Progenitor cell of endocrine pancreas (in vitro differentiated cells): ENCODE measurements at regions not wholly inside any gene's neighbourhood (a gene's known extent, or its start where the extent isn't known, plus 50 kb on each side); places are given as distances from the start of the nearest gene placed in this dataset.

Experiments
- DNase-seq: peaks from one replicate; pipeline ENCODE4 v3.0.0; 2021; ENCODE audit warnings: low spot score; ENCODE audit not compliant: unreplicated experiment
- H3K27ac Mint-ChIP-seq: 2 replicates; pipeline ENCODE4 v1.8.0; 2021; ENCODE audit warnings: mild to moderate bottlenecking, moderate library complexity, mixed read lengths
- H3K27me3 Mint-ChIP-seq: 2 replicates; pipeline ENCODE4 v1.8.0; 2021; ENCODE audit warnings: mixed read lengths
- H3K36me3 Mint-ChIP-seq: 2 replicates; pipeline ENCODE4 v1.8.0; 2022; ENCODE audit warnings: mixed read lengths; ENCODE audit not compliant: insufficient read depth
- H3K4me1 Mint-ChIP-seq: 2 replicates; pipeline ENCODE4 v1.8.0; 2021; ENCODE audit warnings: low read depth, mixed read lengths
- H3K4me3 Mint-ChIP-seq: 2 replicates; pipeline ENCODE4 v1.8.0; 2021; ENCODE audit warnings: low read depth, mild to moderate bottlenecking, moderate library complexity, mixed read lengths
- H3K9me3 Mint-ChIP-seq: 2 replicates; pipeline ENCODE4 v1.8.0; 2021; ENCODE audit warnings: low read depth, mixed read lengths
- TF ChIP-seq, protein P1 (sequence below): fragments of 200-600 bp; sonication (generic); IDR thresholded peaks from one replicate; pipeline ENCODE4 v1.5.0; 2021; ENCODE audit warnings: antibody characterized with exemption, mild to moderate bottlenecking; ENCODE audit not compliant: unreplicated experiment

DNA sequence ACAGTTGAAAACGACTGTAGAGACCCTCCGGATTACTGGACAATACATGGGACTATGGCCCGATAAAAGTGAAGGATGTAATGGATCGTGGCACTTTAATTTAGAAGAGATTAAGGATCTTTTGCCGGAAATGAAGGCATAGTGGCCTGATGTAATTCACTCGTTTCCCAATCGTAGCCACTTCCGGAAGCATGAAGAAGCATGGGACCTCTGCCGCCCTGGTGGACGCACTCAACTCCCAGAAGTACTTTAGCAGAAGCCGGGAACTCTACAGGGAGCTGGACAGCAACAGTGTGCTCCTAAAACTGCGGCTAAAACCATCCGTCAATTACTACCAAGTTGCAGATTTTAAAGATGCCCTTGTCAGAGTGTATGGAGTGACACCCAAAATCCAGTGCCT lies 59.6 kb upstream of the NUPR2 start:
- no peak for DNase-seq
- Mint-ChIP-seq H3K4me3 (no peak overlapping the region), H3K4me1 (no peaks in the 10 kb centered on the region), H3K36me3 (peaks cover 6% of the 10 kb centered on the region), H3K27me3 (no peaks in the 10 kb centered on the region), H3K27ac (no peak overlapping the region), H3K9me3 (peaks cover 54% of the 10 kb centered on the region)
- TF ChIP-seq, protein P1, sequence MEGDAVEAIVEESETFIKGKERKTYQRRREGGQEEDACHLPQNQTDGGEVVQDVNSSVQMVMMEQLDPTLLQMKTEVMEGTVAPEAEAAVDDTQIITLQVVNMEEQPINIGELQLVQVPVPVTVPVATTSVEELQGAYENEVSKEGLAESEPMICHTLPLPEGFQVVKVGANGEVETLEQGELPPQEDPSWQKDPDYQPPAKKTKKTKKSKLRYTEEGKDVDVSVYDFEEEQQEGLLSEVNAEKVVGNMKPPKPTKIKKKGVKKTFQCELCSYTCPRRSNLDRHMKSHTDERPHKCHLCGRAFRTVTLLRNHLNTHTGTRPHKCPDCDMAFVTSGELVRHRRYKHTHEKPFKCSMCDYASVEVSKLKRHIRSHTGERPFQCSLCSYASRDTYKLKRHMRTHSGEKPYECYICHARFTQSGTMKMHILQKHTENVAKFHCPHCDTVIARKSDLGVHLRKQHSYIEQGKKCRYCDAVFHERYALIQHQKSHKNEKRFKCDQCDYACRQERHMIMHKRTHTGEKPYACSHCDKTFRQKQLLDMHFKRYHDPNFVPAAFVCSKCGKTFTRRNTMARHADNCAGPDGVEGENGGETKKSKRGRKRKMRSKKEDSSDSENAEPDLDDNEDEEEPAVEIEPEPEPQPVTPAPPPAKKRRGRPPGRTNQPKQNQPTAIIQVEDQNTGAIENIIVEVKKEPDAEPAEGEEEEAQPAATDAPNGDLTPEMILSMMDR = no peak

DNA sequence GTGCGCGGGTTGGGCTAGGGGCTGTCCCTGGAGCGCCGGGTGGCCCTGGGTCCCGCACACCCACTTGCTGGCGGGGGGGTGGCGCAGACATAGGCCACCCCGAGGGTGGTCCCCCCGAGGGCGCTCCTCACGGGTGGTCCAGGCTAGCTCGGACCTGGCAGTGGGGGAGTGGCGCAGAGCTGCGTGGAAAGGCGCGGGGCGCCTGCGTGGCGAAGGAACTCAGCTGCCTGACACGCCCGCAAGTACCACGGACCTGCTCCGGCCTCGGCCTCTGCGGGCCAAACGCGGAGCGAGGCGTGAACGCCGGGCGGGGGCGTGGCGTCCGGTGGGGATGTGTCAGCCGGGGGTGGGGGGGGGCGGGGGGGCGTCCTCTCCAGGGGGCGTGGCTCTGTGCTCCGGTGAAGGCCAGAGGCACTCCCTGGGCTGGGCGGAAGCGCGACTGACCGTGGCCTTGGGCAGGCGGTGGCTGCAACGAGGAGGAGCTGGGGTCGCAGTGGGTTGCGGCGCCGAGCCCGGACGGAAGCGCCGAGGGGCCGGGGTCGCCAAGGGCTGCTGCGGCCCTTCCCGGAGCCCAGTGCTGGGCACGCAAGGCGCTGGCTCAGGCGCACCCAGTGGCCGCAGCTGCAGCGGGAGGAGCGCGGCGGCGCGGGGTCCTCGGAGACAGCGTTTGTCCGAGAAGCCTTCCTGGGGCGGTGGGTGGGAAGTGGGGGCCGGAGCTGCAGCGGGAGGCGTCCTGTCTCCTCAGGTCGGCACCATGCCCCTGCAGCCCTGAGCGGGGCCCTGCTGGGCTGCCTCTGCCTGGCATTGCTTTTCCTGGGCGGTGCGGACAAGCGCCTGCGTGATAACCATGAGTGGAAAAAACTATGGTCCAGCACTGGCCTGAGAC lies 58.9 kb upstream of the NUPR2 start:
- no peak for DNase-seq
- Mint-ChIP-seq H3K36me3 (peaks cover 6% of the 10 kb centered on the region), H3K4me3 (no peak overlapping the region), H3K27ac (no peak overlapping the region), H3K27me3 (no peaks in the 10 kb centered on the region), H3K9me3 (peaks cover 57% of the 10 kb centered on the region), H3K4me1 (no peaks in the 10 kb centered on the region)
- TF ChIP-seq, protein P1 = no peak

DNA sequence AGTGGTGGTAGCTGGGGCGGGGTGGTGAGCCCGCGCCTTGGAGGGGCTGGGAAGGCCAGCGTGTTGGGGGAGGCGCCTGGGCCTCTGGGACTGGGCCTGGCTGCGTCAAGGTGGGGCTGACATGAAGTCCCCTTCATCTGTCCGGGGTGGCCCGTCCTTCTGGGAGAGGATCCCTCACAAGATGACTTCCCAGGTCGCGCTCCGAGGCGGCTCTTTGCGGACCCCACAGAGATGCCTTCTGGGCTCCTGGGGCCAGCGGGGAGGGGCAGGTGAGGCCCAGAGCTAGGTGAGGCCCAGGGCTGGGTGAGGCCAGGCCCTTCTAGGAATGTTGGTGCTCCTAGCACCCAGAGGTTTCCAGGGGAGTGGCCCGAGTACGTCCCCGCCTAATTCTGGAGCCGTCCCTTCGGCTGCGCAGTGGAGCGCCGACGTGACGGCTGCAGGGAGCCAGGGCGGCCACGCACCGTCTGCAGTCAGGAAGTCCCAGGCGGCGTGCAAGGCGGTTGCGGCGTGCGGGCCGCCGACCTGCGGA lies 58.2 kb upstream of the NUPR2 start:
- no peak for DNase-seq
- no peak overlapping the region for H3K4me3 Mint-ChIP-seq
- H3K4me1 Mint-ChIP-seq = no peaks in the 10 kb centered on the region
- H3K9me3 Mint-ChIP-seq = peaks cover 59% of the 10 kb centered on the region
- TF ChIP-seq, protein P1 = no peak
- H3K27ac Mint-ChIP-seq = no peak overlapping the region
- peaks cover 6% of the 10 kb centered on the region for H3K36me3 Mint-ChIP-seq
- no peaks in the 10 kb centered on the region for H3K27me3 Mint-ChIP-seq
